Epithelial cell of proximal tubule (primary cell): ENCODE measurements at regions not wholly inside any gene's neighbourhood (a gene's known extent, or its start where the extent isn't known, plus 50 kb on each side); places are given as distances from the start of the nearest gene placed in this dataset.
A peak's percentile ranks its signal among the peaks of the same experiment; 100 is the strongest.

ENCODE experiments used
- DNase-seq: peaks from one replicate; pipeline ENCODE4 v3.0.0-alpha.2; 2011; ENCODE audit warnings: low read depth
- H3K4me3 ChIP-seq: 2 replicates; pipeline ENCODE4 v1.5.1; 2011; ENCODE audit warnings: low read depth, mild to moderate bottlenecking, low read length
- TF ChIP-seq, protein P1 (sequence below): conservative IDR thresholded peaks from 2 replicates; pipeline ENCODE4 v1.5.1; 2012; ENCODE audit warnings: low read depth, mild to moderate bottlenecking, low read length

DNA sequence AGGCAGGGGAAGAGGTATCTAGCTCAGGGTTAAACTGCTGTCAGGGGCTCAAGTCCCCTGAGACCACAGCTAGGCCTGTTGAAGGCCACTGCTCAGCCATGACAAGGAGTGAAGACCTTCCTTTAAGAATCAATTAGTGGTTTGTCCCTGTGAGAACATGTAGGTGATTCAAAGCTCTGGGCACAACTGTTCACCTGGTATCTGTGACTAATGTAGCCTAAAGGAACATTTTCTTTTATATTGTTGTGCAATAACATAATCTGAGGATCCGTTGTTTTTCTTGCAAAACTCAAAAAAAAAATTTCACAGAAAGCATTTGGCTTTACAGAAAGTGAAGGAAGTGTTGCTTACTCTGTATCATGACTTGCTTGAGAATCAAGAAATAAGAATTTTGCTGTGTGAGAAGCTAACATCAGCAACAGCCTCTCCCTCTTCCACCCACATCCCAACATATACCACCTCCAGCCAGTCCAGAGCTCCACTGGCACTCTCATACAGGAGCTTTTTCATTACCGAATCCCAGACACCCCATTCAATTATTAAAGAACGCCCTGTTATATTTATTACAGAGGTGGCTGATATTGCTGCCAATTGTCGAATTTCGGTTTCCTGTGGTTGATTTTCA, 807.0 kb downstream of the TLE4 start:
- DNase-seq, result peak; percentile 26
- TF ChIP-seq, protein P1, sequence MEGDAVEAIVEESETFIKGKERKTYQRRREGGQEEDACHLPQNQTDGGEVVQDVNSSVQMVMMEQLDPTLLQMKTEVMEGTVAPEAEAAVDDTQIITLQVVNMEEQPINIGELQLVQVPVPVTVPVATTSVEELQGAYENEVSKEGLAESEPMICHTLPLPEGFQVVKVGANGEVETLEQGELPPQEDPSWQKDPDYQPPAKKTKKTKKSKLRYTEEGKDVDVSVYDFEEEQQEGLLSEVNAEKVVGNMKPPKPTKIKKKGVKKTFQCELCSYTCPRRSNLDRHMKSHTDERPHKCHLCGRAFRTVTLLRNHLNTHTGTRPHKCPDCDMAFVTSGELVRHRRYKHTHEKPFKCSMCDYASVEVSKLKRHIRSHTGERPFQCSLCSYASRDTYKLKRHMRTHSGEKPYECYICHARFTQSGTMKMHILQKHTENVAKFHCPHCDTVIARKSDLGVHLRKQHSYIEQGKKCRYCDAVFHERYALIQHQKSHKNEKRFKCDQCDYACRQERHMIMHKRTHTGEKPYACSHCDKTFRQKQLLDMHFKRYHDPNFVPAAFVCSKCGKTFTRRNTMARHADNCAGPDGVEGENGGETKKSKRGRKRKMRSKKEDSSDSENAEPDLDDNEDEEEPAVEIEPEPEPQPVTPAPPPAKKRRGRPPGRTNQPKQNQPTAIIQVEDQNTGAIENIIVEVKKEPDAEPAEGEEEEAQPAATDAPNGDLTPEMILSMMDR, result no peak
- H3K4me3 ChIP-seq, result no peak overlapping the region

DNA sequence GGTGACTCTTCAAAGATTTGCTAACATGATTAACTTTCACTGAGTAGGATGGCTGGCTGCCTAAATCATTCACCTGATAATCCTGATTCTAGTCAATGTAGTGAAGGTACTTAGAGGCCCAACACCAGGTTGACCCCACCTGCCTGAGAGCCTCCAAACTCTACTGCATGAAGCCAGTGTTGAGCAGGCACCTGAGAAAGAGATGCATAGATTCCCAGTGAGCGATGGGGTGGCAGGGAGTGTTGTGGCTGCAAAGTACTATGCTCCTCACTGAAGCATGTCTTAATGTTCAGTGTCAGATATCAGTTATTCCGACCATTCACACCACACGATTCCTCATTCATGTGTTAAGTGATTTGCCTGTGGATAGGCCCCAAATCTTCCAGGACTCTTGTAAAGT, 804.4 kb downstream of the TLE4 start:
- TF ChIP-seq, protein P1, result no peak
- DNase-seq, result no peak
- H3K4me3 ChIP-seq, result no peak overlapping the region

DNA sequence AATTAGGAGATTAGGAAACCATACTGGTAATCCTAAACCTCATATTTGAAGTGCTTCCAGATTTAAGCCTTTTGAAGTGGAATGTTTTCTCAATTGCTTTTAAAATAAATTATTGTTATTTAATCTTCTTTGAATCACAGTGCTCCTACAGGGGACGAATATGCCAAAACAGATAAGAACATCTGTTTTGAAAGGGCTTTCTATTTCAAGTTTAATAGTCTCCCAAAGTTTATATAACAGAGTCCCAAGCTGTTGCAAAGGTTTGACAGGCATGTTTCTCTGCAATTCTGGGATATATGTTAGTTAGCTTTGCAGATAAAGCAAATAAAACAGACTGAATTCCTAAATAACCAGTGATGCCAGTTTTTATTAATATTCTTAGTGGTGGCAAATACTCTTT, 803.7 kb downstream of the TLE4 start:
- no peak overlapping the region for H3K4me3 ChIP-seq
- TF ChIP-seq, protein P1, result no peak
- no peak for DNase-seq

DNA sequence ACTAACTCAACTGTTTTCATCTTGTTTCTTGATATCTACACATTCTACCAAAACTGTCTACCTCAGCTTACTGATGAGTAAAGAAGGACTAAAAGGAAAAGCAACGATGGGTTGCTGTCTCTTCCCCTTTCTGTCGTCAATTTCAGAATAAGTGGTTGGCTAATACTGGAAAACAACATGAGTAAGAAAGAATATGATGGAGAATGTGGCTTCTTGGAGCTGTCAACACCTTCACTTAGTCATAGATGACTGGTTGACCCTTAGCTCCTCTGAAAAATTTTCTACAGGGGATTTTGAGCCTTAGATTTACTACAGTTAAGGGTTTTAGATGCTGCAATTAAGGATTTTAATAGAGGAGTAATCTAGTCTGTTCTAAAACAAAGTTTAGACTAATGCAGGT, 797.9 kb downstream of the TLE4 start:
- TF ChIP-seq, protein P1, result no peak
- no peak for DNase-seq
- no peak overlapping the region for H3K4me3 ChIP-seq

DNA sequence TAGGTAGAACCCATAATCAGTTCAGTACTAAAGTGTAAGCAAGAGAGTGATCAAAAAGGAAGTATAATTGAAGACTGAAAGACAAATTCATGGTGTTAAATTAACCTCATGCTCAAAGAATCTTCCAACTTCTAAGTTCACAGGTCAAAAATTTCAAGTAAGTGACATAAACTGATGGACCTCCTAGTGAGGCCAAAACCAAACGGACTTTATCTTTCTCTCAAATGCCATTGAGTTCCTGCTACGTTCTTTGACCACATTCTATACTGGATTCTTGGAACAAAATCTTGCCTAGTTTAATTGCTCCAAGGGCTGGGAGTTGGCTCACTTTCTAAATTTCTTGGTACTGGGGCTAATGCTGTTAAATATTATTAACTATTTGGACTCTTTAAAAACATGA, 794.9 kb downstream of the TLE4 start:
- no peak overlapping the region for H3K4me3 ChIP-seq
- DNase-seq, result no peak
- TF ChIP-seq, protein P1, result no peak

DNA sequence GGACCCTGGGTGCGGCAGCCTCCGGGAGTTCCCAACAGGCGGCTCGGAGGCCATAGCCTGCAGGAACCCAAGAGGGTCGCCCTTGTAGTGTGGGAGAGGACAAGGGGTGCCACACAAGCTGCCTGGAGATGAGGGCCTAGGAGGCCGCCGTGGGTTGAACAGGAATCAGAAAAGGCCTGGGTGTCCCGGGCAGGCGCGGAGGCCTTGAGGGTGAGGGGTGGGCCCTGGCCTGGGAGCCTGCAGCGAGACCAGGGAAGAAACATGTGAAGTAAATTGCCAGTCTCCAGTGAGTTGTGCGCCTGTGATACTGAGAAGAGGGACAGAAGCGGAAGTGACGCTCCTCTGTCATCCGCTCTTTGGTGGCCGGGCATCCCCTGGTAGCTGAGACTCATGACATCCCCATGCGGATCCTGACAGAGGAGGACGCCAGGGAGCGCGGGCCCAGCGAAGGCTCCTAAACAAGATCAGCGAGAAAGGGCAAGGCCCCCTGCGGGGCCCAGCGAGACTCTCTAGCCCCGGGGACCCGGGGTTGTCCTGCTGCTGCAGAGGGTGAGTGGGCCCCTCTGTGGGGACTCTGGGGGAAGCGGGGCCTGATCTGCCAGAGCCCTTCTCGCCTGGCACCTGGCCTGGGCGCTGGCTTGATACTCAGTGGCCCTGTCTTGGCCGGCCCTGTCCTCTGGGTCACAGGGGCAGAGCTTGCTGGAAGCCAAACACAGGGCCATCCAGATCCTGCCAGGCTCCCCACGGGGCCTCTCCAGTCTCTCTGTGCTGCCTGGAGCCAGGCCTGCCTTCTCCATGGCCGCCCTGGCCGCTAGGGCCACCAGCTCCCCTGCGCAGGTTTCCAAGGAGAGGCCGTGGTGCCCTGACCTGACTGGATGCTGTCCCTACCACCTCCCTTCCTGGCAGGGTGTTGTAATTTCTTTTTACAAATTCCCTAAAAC, 788.4 kb downstream of the TLE4 start:
- no peak overlapping the region for H3K4me3 ChIP-seq
- no peak for DNase-seq
- TF ChIP-seq, protein P1, result no peak
